ENCODE measurements at regions not wholly inside any gene's neighbourhood (a gene's known extent, or its start where the extent isn't known, plus 50 kb on each side); places are given as distances from the start of the nearest gene placed in this dataset.

GRCh38 chr12:92330654-92331053, 185.0 kb upstream of the BTG1 start:
- Histone ChIP-seq H3K36me3 (ENCODE audit: control insufficient read depth in 2 of 2, insufficient read depth in 1 of 2, low read length in 2 of 2) (no peaks in the 10 kb centered on the region), H3K4me3 (ENCODE audit: low read depth, low read length) (no peak overlapping the region), H3K4me1 (ENCODE audit: control insufficient read depth, insufficient read depth, low read length) (no peaks in the 10 kb centered on the region), H3K27ac (ENCODE audit: extremely low read depth, low read depth, low read length) (no peak overlapping the region), H3K9me3 (ENCODE audit: control insufficient read depth, insufficient read depth, low read depth, low read length) (no peaks in the 10 kb centered on the region)
- TF ChIP-seq KLF10 (tag by site-specific recombination; IDR thresholded peaks at IDR 0.05) (no peak), ZNF174 (tag by site-specific recombination; IDR thresholded peaks at IDR 0.05) (no peak)
- ChIA-PET CTCF (no interaction called here), POLR2A (interaction anchor here (1.1 kb wide), 1 partner anchor 185 kb away, joined by 4 read pairs; the partner anchor contains the start of gene BTG1)

- no peaks in the 10 kb centered on the region for H3K9me3 ChIP-seq (ENCODE audit: control insufficient read depth, insufficient read depth, low read depth, low read length)
- CTCF ChIA-PET: no interaction called here
- POLR2A ChIA-PET: no interaction called here
Measured at GRCh38 chr12:92326877-92327276, 181.2 kb upstream of the BTG1 start.

More at GRCh38 chr12:92326877-92327276, 181.2 kb upstream of the BTG1 start:
- no peaks in the 10 kb centered on the region for H3K4me1 ChIP-seq (ENCODE audit: control insufficient read depth, insufficient read depth, low read length)
- H3K27ac ChIP-seq (ENCODE audit: extremely low read depth, low read depth, low read length): no peak overlapping the region
- TF ChIP-seq ZNF112 (tag by site-specific recombination; IDR thresholded peaks at IDR 0.05): no peak
- TF ChIP-seq ZBTB49 (tag by site-specific recombination; IDR thresholded peaks at IDR 0.05; ENCODE audit: low read depth): no peak
- TF ChIP-seq ZBTB17 (tag by site-specific recombination; IDR thresholded peaks at IDR 0.05): no peak
- no peak for TF ChIP-seq ZNF223 (tag by site-specific recombination; IDR thresholded peaks at IDR 0.05)
- no peak for TF ChIP-seq ZNF843 (tag by site-specific recombination; IDR thresholded peaks at IDR 0.05)
- TF ChIP-seq GLIS1 (tag by site-specific recombination; IDR thresholded peaks at IDR 0.05): no peak
- TF ChIP-seq ZNF544 (tag by site-specific recombination; IDR thresholded peaks at IDR 0.05): no peak
- no peak for TF ChIP-seq ZNF645 (tag by site-specific recombination; IDR thresholded peaks at IDR 0.05)
- no peak for TF ChIP-seq ZFP3 (tag by site-specific recombination; IDR thresholded peaks at IDR 0.05; ENCODE audit: low read depth)
- TF ChIP-seq ZNF148 (tag by site-specific recombination; IDR thresholded peaks at IDR 0.05; ENCODE audit: borderline replicate concordance): no peak
- no peak for TF ChIP-seq ZNF621 (tag by site-specific recombination; IDR thresholded peaks at IDR 0.05)
- TF ChIP-seq ZNF202 (tag by site-specific recombination; IDR thresholded peaks at IDR 0.05; ENCODE audit: borderline replicate concordance): no peak
- TF ChIP-seq ZEB2 (tag by site-specific recombination; IDR thresholded peaks at IDR 0.05): no peak
- TF ChIP-seq ZNF623 (tag by site-specific recombination; IDR thresholded peaks at IDR 0.05): no peak
- TF ChIP-seq ZNF24 (tag by site-specific recombination; IDR thresholded peaks at IDR 0.05): no peak
- TF ChIP-seq ZBTB11 (tag by site-specific recombination; conservative IDR thresholded peaks at IDR 0.05; ENCODE audit: low read depth): no peak
- H3K36me3 ChIP-seq (ENCODE audit: control insufficient read depth in 2 of 2, insufficient read depth in 1 of 2, low read length in 2 of 2): no peaks in the 10 kb centered on the region
- H3K4me3 ChIP-seq (ENCODE audit: low read depth, low read length): no peak overlapping the region
